GM18519 (cell line): ENCODE measurements at regions not wholly inside any gene's neighbourhood (a gene's known extent, or its start where the extent isn't known, plus 50 kb on each side); places are given as distances from the start of the nearest gene placed in this dataset.

ENCODE experiments used
- ATAC-seq: cut with Tn5 transposase; IDR thresholded peaks from one replicate; pipeline ENCODE4 v1.9.1; 2021; ENCODE audit warnings: mild to moderate bottlenecking, moderate library complexity; ENCODE audit not compliant: unreplicated experiment, low FRiP score

GRCh38 chr11:91209751-91210150 is 986.9 kb upstream of the CHORDC1 start:
- no peak for ATAC-seq

GRCh38 chr11:91209306-91209705 is 986.5 kb upstream of the CHORDC1 start:
- ATAC-seq: no peak

GRCh38 chr11:91199866-91200265 is 977.0 kb upstream of the CHORDC1 start:
- no peak for ATAC-seq

- no peak for ATAC-seq
Measured at GRCh38 chr11:91194546-91194945, 971.7 kb upstream of the CHORDC1 start.

- no peak for ATAC-seq
Measured at GRCh38 chr11:91188484-91188883, 965.6 kb upstream of the CHORDC1 start.

GRCh38 chr11:91187314-91187713 is 964.5 kb upstream of the CHORDC1 start:
- ATAC-seq: no peak

GRCh38 chr11:91178366-91178765 is 955.5 kb upstream of the CHORDC1 start:
- no peak for ATAC-seq

- no peak for ATAC-seq
Measured at GRCh38 chr11:91174734-91175133, 951.9 kb upstream of the CHORDC1 start.

- ATAC-seq: no peak
Measured at GRCh38 chr11:91174193-91174592, 951.3 kb upstream of the CHORDC1 start.

GRCh38 chr11:91173701-91174100 is 950.9 kb upstream of the CHORDC1 start:
- ATAC-seq: no peak

- no peak for ATAC-seq
Measured at GRCh38 chr11:91170711-91171110, 947.9 kb upstream of the CHORDC1 start.

- ATAC-seq: no peak
Measured at GRCh38 chr11:91164452-91164822, 941.6 kb upstream of the CHORDC1 start.

- ATAC-seq: no peak
Measured at GRCh38 chr11:91163619-91164451, 941.0 kb upstream of the CHORDC1 start.

GRCh38 chr11:91160661-91161060 is 937.8 kb upstream of the CHORDC1 start:
- ATAC-seq: no peak

- no peak for ATAC-seq
Measured at GRCh38 chr11:91158891-91159537, 936.2 kb upstream of the CHORDC1 start.

- no peak for ATAC-seq
Measured at GRCh38 chr11:91158297-91158696, 935.4 kb upstream of the CHORDC1 start.

- no peak for ATAC-seq
Measured at GRCh38 chr11:91156041-91156440, 933.2 kb upstream of the CHORDC1 start.

- no peak for ATAC-seq
Measured at GRCh38 chr11:91147885-91148284, 925.0 kb upstream of the CHORDC1 start.

- ATAC-seq: no peak
Measured at GRCh38 chr11:91141655-91142054, 918.8 kb upstream of the CHORDC1 start.

GRCh38 chr11:91136631-91137030 is 913.8 kb upstream of the CHORDC1 start:
- no peak for ATAC-seq

- ATAC-seq: no peak
Measured at GRCh38 chr11:91133361-91133760, 910.5 kb upstream of the CHORDC1 start.

- ATAC-seq: no peak
Measured at GRCh38 chr11:91129596-91129995, 906.7 kb upstream of the CHORDC1 start.
